Breast epithelium (tissue), 4 donors: ENCODE measurements at regions not wholly inside any gene's neighbourhood (a gene's known extent, or its start where the extent isn't known, plus 50 kb on each side); places are given as distances from the start of the nearest gene placed in this dataset.
A peak's percentile ranks its signal among the peaks of the same experiment; 100 is the strongest.

Experiments used
- DNase-seq, 2 donors: peaks; one replicate each; pipeline ENCODE4 v3.0.0-alpha.2; 2019; ENCODE audit warnings: low spot score in 2 of 2
- H3K27ac ChIP-seq, 2 donors: fragments of 200-600 bp; sonication (generic) in 1 of 2; one replicate each; pipeline ENCODE4 v1.5.1; 2016 to 2019; ENCODE audit warnings: mild to moderate bottlenecking in 1 of 2
- H3K27me3 ChIP-seq, 2 donors: fragments of 200-600 bp; sonication (generic) in 1 of 2; one replicate each; pipeline versions ENCODE4 v1.5.1 to v1.6.0; 2017 to 2019; ENCODE audit warnings: control low read depth in 1 of 2, mild to moderate bottlenecking in 1 of 2
- H3K36me3 ChIP-seq: fragments of 200-600 bp; one replicate; pipeline ENCODE4 v1.5.1; 2019
- H3K4me1 ChIP-seq, 2 donors: fragments of 200-600 bp; sonication (generic); one replicate each; pipeline ENCODE4 v1.5.1; 2016 to 2019; ENCODE audit warnings: control low read depth in 1 of 2
- H3K4me3 ChIP-seq, 3 donors: fragments of 200-600 bp; sonication (generic); 1 replicate in 2 of 3; 2 replicates in 1 of 3; pipeline ENCODE4 v1.5.1; 2016 to 2019; ENCODE audit warnings: mild to moderate bottlenecking in 3 of 3, moderate library complexity in 2 of 3
- H3K9me3 ChIP-seq, 2 donors: fragments of 200-600 bp; sonication (generic) in 1 of 2; one replicate each; pipeline ENCODE4 v1.5.1; 2016 to 2019; ENCODE audit warnings: control low read depth in 1 of 2
- CTCF ChIP-seq, 3 donors: fragments of 450-650 bp; IDR thresholded peaks; one replicate each; pipeline ENCODE4 v1.5.1; 2016 to 2017; ENCODE audit warnings: antibody characterized with exemption in 3 of 3, mild to moderate bottlenecking in 3 of 3, moderate library complexity in 3 of 3
- POLR2A ChIP-seq: fragments of 450-650 bp; IDR thresholded peaks from one replicate; pipeline ENCODE4 v1.6.1; 2016; ENCODE audit warnings: antibody characterized with exemption, mild to moderate bottlenecking, moderate library complexity
- POLR2AphosphoS5 ChIP-seq, 3 donors: sonication (generic); formaldehyde crosslinking; IDR thresholded peaks; one replicate each; pipeline ENCODE4 v1.6.1; 2017; ENCODE audit warnings: antibody characterized with exemption in 3 of 3
- intact Hi-C: fragments of 100-400 bp; cut with DNase I; formaldehyde crosslinking; loops from one replicate; pipeline ENCODE4 v1.15.1; 2023; ENCODE audit warnings: low total_unique reads

GRCh38 chr4:123583043-123583442, 186.4 kb downstream of the SPRY1 start:
- DNase-seq = no peak
- Histone ChIP-seq H3K9me3 (peaks cover 14 to 16% of the 10 kb centered on the region in 2 donors), H3K4me1 (no peaks in the 10 kb centered on the region), H3K36me3 (no peaks in the 10 kb centered on the region), H3K27me3 (no peaks in the 10 kb centered on the region), H3K4me3 (no peak overlapping the region), H3K27ac (no peak overlapping the region)
- intact Hi-C loops = no loop called here
- TF ChIP-seq CTCF (IDR thresholded peaks at IDR 0.05) = no peak
- no peak for TF ChIP-seq POLR2A

DNA sequence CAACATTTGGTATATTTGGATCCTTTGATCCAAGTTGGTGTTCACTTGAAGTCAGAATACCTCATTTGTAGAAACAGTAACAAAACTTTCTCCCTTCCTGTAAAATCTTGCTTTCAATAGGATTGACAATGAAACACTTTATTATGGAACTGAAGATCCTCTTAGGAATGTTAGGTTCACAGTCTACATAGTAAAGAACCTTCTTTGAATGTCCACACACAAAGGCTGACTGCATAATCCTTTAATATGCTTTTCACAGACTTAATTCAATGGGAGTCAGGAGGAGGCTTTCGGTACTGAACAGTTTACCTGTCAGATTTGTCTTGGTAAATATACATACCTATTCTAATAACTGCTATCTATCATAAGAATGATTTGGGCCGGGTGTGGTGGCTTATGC, 188.5 kb downstream of the SPRY1 start:
- DNase-seq = no peak
- Histone ChIP-seq H3K4me1 (no peaks in the 10 kb centered on the region), H3K27me3 (no peaks in the 10 kb centered on the region), H3K4me3 (no peak overlapping the region), H3K27ac (no peak overlapping the region), H3K9me3 (peaks cover 14 to 16% of the 10 kb centered on the region in 2 donors), H3K36me3 (no peaks in the 10 kb centered on the region)
- intact Hi-C loops = loop anchor here (2.0 kb wide), 1 partner anchor 16 kb away; no protein-coding TSS in a partner anchor
- TF ChIP-seq POLR2AphosphoS5 (IDR thresholded peaks at IDR 0.05) (no peak), POLR2A (no peak), CTCF (IDR thresholded peaks at IDR 0.05) (no peak)

GRCh38 chr4:123587983-123588494, 191.4 kb downstream of the SPRY1 start:
- Histone ChIP-seq H3K4me1 (no peaks in the 10 kb centered on the region), H3K27ac (peak overlapping the region; percentile 72 to 76), H3K4me3 (peak overlapping the region in 1 of 3 donors; percentile 16), H3K9me3 (no peaks in the 10 kb centered on the region), H3K36me3 (no peaks in the 10 kb centered on the region), H3K27me3 (no peaks in the 10 kb centered on the region)
- DNase-seq = no peak
- intact Hi-C loops = no loop called here
- TF ChIP-seq CTCF (IDR thresholded peaks at IDR 0.05) = no peak
- TF ChIP-seq POLR2A = no peak
- no peak for TF ChIP-seq POLR2AphosphoS5 (IDR thresholded peaks at IDR 0.05)

GRCh38 chr4:123588631-123589241, 192.1 kb downstream of the SPRY1 start:
- DNase-seq = no peak
- H3K4me3 ChIP-seq = peak overlapping the region in 1 of 3 donors; percentile 16
- H3K4me1 ChIP-seq = no peaks in the 10 kb centered on the region

More at GRCh38 chr4:123588631-123589241, 192.1 kb downstream of the SPRY1 start:
- H3K27me3 ChIP-seq = no peaks in the 10 kb centered on the region
- intact Hi-C loops = no loop called here
- TF ChIP-seq POLR2A = no peak
- no peak for TF ChIP-seq CTCF (IDR thresholded peaks at IDR 0.05)
- TF ChIP-seq POLR2AphosphoS5 (IDR thresholded peaks at IDR 0.05) = no peak
- H3K36me3 ChIP-seq = no peaks in the 10 kb centered on the region
- peak overlapping the region; percentile 72 to 76 for H3K27ac ChIP-seq
- no peaks in the 10 kb centered on the region for H3K9me3 ChIP-seq
